ENCODE measurements at regions not wholly inside any gene's neighbourhood (a gene's known extent, or its start where the extent isn't known, plus 50 kb on each side); places are given as distances from the start of the nearest gene placed in this dataset.
"Not testable (repeated sequence)": the region's sequence is repeated elsewhere in the genome, so short reads cannot be mapped to it uniquely, and the experiment has no call there.

DNA sequence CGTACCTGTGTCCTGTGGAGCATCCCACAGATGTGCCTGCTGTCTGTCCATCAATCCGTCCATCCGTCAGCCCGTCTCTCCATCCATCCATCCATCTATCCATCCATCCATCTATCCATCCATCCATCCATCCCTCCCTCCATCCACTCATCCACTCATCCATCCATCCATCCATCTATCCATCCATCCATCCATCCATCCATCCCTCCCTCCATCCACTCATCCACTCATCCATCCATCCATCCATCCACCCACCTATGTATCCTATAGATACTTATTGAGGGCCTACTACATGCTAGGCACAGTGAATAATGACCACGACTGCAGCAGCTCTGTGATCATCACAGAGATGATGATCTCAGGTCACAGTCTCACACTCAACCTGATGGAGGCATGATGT is 67.5 kb upstream of the TRABD2B start:
- H3K27me3 Mint-ChIP-seq (ENCODE audit: insufficient read depth, low read depth, poor library complexity); H3K4me3 ChIP-seq; ATAC-seq; H2AFZ ChIP-seq; H3K4me3 Mint-ChIP-seq; H3K9me2 ChIP-seq (ENCODE audit: insufficient read depth); H3K4me2 ChIP-seq; H3K27ac Mint-ChIP-seq; H3K36me3 ChIP-seq (ENCODE audit: insufficient read depth); DNase-seq (ENCODE audit: low spot score); H3K4me1 Mint-ChIP-seq; H3K4me1 ChIP-seq (ENCODE audit: insufficient read depth); H3K36me3 Mint-ChIP-seq (ENCODE audit: low read depth); H4K20me1 ChIP-seq (replicated peaks; ENCODE audit: insufficient read depth); H3K9me3 Mint-ChIP-seq; H3K27me3 ChIP-seq (ENCODE audit: insufficient read depth); H3F3A ChIP-seq (replicated peaks; ENCODE audit: low read depth); H3K79me2 ChIP-seq (replicated peaks; ENCODE audit: insufficient read depth); H3K27ac ChIP-seq (ENCODE audit: low read depth): not testable (repeated sequence)

DNA sequence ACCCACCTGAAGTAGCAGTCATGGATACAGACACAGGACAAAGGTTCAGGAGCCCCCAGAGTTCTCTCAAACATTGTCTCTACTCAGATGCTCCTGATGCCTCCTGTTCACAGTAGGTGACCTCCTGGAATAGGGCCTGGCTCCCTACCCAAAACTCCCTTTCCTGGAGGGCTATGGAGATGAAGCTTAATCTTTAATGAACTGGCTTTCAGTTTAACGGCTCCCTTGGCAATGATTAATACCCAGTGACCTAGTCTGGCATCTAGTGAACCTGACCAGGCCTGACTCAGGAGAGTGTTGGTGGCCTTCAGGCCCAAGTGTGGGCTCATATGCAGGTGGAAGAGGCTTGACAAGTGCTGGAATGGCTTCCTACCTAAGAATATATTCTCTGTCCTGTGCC is 65.2 kb upstream of the TRABD2B start:
- H3K4me3 Mint-ChIP-seq, result no peak overlapping the region
- H3K4me1 Mint-ChIP-seq, result peaks cover 3% of the 10 kb centered on the region; the same call in 2 of the 3 replicates
- H3K36me3 ChIP-seq (ENCODE audit: insufficient read depth), result no peaks in the 10 kb centered on the region
- H3K79me2 ChIP-seq (replicated peaks; ENCODE audit: insufficient read depth), result no peaks in the 10 kb centered on the region
- no peak overlapping the region for H3K27ac Mint-ChIP-seq
- H3K36me3 Mint-ChIP-seq (ENCODE audit: low read depth), result no peaks in the 10 kb centered on the region
- H3F3A ChIP-seq (replicated peaks; ENCODE audit: low read depth), result no peaks in the 10 kb centered on the region
- H3K9me3 Mint-ChIP-seq, result no peaks in the 10 kb centered on the region
- ATAC-seq (no peak), DNase-seq (ENCODE audit: low spot score) (no peak)
- H4K20me1 ChIP-seq (replicated peaks; ENCODE audit: insufficient read depth), result no peaks in the 10 kb centered on the region
- no peaks in the 10 kb centered on the region for H3K4me1 ChIP-seq (ENCODE audit: insufficient read depth)
- no peaks in the 10 kb centered on the region for H3K9me2 ChIP-seq (ENCODE audit: insufficient read depth)
- no peak overlapping the region for H2AFZ ChIP-seq
- H3K27ac ChIP-seq (ENCODE audit: low read depth), result no peak overlapping the region
- no peak overlapping the region for H3K4me3 ChIP-seq
- peaks cover 6% of the 10 kb centered on the region for H3K27me3 Mint-ChIP-seq (ENCODE audit: insufficient read depth, low read depth, poor library complexity)
- no peaks in the 10 kb centered on the region for H3K27me3 ChIP-seq (ENCODE audit: insufficient read depth)
- H3K4me2 ChIP-seq, result no peak overlapping the region
- TF ChIP-seq EZH2 (IDR thresholded peaks at IDR 0.05; ENCODE audit: low read depth, unreplicated experiment) (no peak), ZNF331 (CRISPR knock-in tag; IDR thresholded peaks at IDR 0.05; ENCODE audit: low read depth) (no peak), CREB1 (CRISPR knock-in tag; IDR thresholded peaks at IDR 0.05; ENCODE audit: low read depth) (no peak), ZNF114 (CRISPR knock-in tag; IDR thresholded peaks at IDR 0.05) (no peak), JUNB (IDR thresholded peaks at IDR 0.05; ENCODE audit: unreplicated experiment) (no peak), STAT1 (IDR thresholded peaks at IDR 0.05; ENCODE audit: unreplicated experiment) (no peak), EZH2phosphoT487 (IDR thresholded peaks at IDR 0.05; ENCODE audit: unreplicated experiment) (no peak), POLR2AphosphoS5 (IDR thresholded peaks at IDR 0.05; ENCODE audit: low read depth) (no peak)
- TF ChIP-seq, protein P1, sequence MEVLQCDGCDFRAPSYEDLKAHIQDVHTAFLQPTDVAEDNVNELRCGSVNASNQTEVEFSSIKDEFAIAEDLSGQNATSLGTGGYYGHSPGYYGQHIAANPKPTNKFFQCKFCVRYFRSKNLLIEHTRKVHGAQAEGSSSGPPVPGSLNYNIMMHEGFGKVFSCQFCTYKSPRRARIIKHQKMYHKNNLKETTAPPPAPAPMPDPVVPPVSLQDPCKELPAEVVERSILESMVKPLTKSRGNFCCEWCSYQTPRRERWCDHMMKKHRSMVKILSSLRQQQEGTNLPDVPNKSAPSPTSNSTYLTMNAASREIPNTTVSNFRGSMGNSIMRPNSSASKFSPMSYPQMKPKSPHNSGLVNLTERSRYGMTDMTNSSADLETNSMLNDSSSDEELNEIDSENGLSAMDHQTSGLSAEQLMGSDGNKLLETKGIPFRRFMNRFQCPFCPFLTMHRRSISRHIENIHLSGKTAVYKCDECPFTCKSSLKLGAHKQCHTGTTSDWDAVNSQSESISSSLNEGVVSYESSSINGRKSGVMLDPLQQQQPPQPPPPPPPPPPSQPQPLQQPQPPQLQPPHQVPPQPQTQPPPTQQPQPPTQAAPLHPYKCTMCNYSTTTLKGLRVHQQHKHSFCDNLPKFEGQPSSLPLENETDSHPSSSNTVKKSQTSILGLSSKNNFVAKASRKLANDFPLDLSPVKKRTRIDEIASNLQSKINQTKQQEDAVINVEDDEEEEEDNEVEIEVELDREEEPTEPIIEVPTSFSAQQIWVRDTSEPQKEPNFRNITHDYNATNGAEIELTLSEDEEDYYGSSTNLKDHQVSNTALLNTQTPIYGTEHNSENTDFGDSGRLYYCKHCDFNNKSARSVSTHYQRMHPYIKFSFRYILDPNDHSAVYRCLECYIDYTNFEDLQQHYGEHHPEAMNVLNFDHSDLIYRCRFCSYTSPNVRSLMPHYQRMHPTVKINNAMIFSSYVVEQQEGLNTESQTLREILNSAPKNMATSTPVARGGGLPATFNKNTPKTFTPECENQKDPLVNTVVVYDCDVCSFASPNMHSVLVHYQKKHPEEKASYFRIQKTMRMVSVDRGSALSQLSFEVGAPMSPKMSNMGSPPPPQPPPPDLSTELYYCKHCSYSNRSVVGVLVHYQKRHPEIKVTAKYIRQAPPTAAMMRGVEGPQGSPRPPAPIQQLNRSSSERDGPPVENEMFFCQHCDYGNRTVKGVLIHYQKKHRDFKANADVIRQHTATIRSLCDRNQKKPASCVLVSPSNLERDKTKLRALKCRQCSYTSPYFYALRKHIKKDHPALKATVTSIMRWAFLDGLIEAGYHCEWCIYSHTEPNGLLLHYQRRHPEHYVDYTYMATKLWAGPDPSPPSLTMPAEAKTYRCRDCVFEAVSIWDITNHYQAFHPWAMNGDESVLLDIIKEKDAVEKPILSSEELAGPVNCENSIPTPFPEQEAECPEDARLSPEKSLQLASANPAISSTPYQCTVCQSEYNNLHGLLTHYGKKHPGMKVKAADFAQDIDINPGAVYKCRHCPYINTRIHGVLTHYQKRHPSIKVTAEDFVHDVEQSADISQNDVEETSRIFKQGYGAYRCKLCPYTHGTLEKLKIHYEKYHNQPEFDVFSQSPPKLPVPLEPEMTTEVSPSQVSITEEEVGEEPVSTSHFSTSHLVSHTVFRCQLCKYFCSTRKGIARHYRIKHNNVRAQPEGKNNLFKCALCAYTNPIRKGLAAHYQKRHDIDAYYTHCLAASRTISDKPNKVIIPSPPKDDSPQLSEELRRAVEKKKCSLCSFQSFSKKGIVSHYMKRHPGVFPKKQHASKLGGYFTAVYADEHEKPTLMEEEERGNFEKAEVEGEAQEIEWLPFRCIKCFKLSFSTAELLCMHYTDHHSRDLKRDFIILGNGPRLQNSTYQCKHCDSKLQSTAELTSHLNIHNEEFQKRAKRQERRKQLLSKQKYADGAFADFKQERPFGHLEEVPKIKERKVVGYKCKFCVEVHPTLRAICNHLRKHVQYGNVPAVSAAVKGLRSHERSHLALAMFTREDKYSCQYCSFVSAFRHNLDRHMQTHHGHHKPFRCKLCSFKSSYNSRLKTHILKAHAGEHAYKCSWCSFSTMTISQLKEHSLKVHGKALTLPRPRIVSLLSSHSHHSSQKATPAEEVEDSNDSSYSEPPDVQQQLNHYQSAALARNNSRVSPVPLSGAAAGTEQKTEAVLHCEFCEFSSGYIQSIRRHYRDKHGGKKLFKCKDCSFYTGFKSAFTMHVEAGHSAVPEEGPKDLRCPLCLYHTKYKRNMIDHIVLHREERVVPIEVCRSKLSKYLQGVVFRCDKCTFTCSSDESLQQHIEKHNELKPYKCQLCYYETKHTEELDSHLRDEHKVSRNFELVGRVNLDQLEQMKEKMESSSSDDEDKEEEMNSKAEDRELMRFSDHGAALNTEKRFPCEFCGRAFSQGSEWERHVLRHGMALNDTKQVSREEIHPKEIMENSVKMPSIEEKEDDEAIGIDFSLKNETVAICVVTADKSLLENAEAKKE (CRISPR knock-in tag; IDR thresholded peaks at IDR 0.05), result no peak
- TF ChIP-seq, protein P2, sequence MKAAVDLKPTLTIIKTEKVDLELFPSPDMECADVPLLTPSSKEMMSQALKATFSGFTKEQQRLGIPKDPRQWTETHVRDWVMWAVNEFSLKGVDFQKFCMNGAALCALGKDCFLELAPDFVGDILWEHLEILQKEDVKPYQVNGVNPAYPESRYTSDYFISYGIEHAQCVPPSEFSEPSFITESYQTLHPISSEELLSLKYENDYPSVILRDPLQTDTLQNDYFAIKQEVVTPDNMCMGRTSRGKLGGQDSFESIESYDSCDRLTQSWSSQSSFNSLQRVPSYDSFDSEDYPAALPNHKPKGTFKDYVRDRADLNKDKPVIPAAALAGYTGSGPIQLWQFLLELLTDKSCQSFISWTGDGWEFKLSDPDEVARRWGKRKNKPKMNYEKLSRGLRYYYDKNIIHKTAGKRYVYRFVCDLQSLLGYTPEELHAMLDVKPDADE (IDR thresholded peaks at IDR 0.05), result no peak
- TF ChIP-seq, protein P3, sequence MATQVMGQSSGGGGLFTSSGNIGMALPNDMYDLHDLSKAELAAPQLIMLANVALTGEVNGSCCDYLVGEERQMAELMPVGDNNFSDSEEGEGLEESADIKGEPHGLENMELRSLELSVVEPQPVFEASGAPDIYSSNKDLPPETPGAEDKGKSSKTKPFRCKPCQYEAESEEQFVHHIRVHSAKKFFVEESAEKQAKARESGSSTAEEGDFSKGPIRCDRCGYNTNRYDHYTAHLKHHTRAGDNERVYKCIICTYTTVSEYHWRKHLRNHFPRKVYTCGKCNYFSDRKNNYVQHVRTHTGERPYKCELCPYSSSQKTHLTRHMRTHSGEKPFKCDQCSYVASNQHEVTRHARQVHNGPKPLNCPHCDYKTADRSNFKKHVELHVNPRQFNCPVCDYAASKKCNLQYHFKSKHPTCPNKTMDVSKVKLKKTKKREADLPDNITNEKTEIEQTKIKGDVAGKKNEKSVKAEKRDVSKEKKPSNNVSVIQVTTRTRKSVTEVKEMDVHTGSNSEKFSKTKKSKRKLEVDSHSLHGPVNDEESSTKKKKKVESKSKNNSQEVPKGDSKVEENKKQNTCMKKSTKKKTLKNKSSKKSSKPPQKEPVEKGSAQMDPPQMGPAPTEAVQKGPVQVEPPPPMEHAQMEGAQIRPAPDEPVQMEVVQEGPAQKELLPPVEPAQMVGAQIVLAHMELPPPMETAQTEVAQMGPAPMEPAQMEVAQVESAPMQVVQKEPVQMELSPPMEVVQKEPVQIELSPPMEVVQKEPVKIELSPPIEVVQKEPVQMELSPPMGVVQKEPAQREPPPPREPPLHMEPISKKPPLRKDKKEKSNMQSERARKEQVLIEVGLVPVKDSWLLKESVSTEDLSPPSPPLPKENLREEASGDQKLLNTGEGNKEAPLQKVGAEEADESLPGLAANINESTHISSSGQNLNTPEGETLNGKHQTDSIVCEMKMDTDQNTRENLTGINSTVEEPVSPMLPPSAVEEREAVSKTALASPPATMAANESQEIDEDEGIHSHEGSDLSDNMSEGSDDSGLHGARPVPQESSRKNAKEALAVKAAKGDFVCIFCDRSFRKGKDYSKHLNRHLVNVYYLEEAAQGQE (IDR thresholded peaks at IDR 0.05; ENCODE audit: unreplicated experiment), result no peak
